Spinal cord (tissue), 9 donors: ENCODE measurements at regions not wholly inside any gene's neighbourhood (a gene's known extent, or its start where the extent isn't known, plus 50 kb on each side); places are given as distances from the start of the nearest gene placed in this dataset.

Experiments used
- DNase-seq, 6 donors: peaks; one replicate each; pipeline versions ENCODE4 v3.0.0 to v3.0.0-alpha.2; 2013 to 2015; ENCODE audit warnings: low spot score in 6 of 6, low read depth in 4 of 6
- H3K27ac ChIP-seq: one replicate; pipeline ENCODE4 v1.5.1; 2013; ENCODE audit warnings: low read depth, low read length, control low read depth
- H3K27me3 ChIP-seq: one replicate; pipeline ENCODE4 v1.6.1; 2013; ENCODE audit warnings: low read length; ENCODE audit not compliant: control insufficient read depth, insufficient read depth
- H3K36me3 ChIP-seq: one replicate; pipeline ENCODE4 v1.6.1; 2013; ENCODE audit warnings: low read length; ENCODE audit not compliant: control insufficient read depth, insufficient read depth
- H3K4me1 ChIP-seq: one replicate; pipeline ENCODE4 v1.6.1; 2013; ENCODE audit warnings: low read length; ENCODE audit not compliant: control insufficient read depth, insufficient read depth
- H3K4me3 ChIP-seq: one replicate; pipeline ENCODE4 v1.5.1; 2013; ENCODE audit warnings: low read depth, low read length, control low read depth
- H3K9me3 ChIP-seq: one replicate; pipeline ENCODE4 v1.6.1; 2013; ENCODE audit warnings: low read length; ENCODE audit not compliant: control insufficient read depth, insufficient read depth
- WGBS: methylation state at CpG from one replicate; pipeline ENCODE4 v1.1.5; 2013; ENCODE audit warnings: missing lambda C conversion rate; ENCODE audit not compliant: insufficient coverage; 5-methylcytosine and 5-hydroxymethylcytosine counted together
- donor health status: healthy.

DNA sequence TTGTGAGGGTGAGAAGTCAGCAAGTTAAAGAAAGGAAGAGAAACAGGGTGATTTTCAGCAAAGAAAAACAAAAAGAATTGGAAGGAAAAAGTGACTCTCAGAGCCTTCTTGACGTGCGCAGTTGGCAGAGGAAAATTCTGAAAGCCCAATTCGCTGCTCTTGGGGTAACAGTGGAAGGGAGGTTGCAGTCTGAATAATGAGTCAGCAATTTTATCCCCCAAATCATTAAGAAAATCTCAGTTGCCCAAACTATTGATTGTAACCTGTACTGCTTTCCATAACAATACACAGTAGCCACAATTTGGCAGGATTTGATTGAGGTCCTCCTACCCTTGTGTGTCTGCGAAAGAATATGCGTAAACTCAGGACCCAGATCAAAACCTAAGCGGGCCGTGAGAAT lies 309.1 kb downstream of the EMP1 start:
- Histone ChIP-seq H3K36me3 (no peaks in the 10 kb centered on the region), H3K27ac (no peak overlapping the region), H3K9me3 (no peaks in the 10 kb centered on the region), H3K4me3 (no peak overlapping the region), H3K4me1 (no peaks in the 10 kb centered on the region), H3K27me3 (no peaks in the 10 kb centered on the region)
- 75% methylated on average over 4 of the region's 7 CpGs for WGBS
- no peak for DNase-seq

DNA sequence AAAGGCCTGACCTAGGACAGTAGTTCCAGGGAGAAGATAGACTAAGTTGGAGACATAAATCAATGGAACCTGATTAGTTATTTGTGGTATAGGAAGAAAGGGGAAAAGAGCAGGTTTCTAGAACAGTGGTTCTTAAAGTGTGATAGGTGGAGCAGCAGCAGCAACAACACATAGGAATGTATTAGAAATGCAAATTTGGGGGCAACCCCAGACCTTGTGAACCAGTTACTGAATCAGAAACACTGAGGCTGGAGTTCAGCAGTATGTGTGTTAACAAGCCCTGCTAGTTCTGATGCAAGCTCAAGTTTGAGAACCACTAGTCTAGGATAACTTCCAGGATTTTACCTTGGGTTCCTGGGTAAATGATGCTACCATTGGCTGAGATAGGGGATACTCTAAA lies 308.7 kb downstream of the EMP1 start:
- no peak for DNase-seq
- Histone ChIP-seq H3K4me3 (no peak overlapping the region), H3K27ac (no peak overlapping the region), H3K27me3 (no peaks in the 10 kb centered on the region), H3K4me1 (no peaks in the 10 kb centered on the region), H3K36me3 (no peaks in the 10 kb centered on the region), H3K9me3 (no peaks in the 10 kb centered on the region)

DNA sequence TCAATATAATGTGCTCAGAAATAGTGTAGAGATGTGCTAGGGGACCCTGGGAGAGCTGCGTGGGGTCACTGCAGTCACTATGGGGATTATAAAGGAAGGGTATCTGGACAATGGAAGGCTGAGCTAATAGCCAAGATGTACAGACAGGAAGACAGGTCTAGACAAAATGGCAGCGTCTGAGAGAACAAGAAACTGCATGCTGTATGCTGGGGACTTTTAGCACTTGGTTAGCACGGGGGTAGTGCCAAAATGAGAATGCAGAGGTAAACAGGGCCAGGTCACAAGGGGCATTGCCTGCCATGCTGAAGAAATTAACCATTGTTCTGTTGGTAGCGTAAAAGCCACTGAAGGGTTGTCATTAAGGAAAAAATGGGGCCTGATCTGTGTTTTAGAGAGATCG lies 308.2 kb downstream of the EMP1 start:
- Histone ChIP-seq H3K4me3 (no peak overlapping the region), H3K36me3 (no peaks in the 10 kb centered on the region), H3K27me3 (no peaks in the 10 kb centered on the region), H3K4me1 (no peaks in the 10 kb centered on the region), H3K27ac (no peak overlapping the region), H3K9me3 (no peaks in the 10 kb centered on the region)
- 36% methylated on average over 3 of the region's 5 CpGs for WGBS
- no peak for DNase-seq

DNA sequence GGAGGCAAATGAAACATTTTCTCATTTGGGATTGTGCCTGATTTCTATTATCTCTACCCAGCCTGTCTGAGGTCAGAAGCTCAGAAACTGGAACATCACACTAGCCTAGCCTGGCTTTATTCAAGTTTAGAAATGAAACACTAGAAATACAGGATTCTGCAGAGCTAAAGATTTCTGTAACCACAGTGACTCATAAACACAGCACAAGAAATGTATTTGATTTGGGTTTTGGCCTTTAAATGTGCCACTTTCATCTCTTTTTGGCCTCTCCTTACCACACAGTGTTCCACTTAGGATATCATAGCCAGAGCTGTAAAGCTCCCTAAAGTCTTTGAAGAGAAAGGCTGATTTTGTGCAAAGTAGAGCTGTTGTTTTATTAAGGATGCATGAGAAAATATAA lies 307.5 kb downstream of the EMP1 start:
- Histone ChIP-seq H3K4me1 (no peaks in the 10 kb centered on the region), H3K36me3 (no peaks in the 10 kb centered on the region), H3K27me3 (no peaks in the 10 kb centered on the region), H3K4me3 (no peak overlapping the region), H3K9me3 (no peaks in the 10 kb centered on the region), H3K27ac (no peak overlapping the region)
- peak in 2 of 6 donors; percentile 20 to 27 for DNase-seq

DNA sequence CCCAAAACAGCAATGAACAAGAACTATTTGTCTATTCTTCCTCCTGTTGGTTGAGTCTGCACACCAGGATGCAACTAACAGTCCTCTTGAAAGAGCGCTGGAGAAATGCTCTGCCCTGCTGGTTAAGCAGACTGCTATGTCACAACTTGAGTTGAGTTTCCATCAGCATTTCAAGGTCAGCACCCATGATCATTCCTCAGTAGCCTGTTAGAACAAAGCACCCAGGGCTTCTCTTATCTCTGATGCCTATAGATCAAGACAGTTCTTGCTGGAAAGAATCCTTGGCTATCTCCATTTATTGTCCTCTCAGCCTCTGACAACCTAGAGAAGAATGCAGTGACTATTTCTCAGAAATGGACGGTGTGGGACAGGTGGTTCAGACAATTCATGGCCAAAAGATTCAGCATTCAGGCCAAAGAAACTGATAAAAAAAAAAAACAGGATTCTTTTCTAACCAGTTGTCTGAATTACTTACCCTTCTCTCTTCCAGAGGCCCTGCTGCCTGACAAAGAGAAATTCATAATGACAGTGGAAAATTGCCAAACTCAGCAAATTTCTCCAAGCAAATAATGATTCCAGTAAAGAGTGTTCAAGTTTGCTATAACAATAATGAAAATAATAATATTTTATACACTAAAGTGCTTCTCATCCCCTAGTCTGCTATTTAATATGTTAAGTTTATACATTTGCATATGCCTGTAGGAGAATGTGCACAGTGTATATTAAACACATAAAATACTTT lies 306.7 kb downstream of the EMP1 start:
- Histone ChIP-seq H3K4me3 (no peak overlapping the region), H3K36me3 (no peaks in the 10 kb centered on the region), H3K27me3 (no peaks in the 10 kb centered on the region), H3K9me3 (no peaks in the 10 kb centered on the region), H3K4me1 (no peaks in the 10 kb centered on the region), H3K27ac (no peak overlapping the region)
- 91% methylated on average over 1 of the region's 2 CpGs for WGBS
- DNase-seq = peak in 1 of 6 donors; percentile 75

DNA sequence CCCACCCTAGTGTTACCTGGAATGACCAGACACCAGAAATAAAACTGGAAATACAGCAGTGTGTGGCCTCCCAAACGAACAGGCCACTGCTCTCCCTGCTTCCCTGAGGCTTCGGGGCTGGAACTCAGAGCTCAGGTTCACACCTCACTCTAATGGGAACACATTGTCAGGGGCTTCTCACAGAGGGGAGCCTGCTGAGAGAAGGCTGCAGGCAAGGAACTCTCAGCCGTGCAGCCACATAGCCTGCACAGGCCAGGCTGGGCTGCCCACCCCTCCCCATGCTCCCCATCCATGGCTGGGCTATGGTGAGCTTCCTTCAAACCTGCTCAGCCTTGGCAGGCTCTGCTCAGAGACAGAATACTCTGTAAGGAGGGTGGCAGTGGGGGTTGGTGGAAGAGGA lies 302.5 kb downstream of the EMP1 start:
- Histone ChIP-seq H3K9me3 (no peaks in the 10 kb centered on the region), H3K4me1 (no peaks in the 10 kb centered on the region), H3K4me3 (no peak overlapping the region), H3K27ac (no peak overlapping the region), H3K27me3 (no peaks in the 10 kb centered on the region), H3K36me3 (no peaks in the 10 kb centered on the region)
- DNase-seq = no peak
- WGBS = 61% methylated on average over 2 of the region's 3 CpGs

DNA sequence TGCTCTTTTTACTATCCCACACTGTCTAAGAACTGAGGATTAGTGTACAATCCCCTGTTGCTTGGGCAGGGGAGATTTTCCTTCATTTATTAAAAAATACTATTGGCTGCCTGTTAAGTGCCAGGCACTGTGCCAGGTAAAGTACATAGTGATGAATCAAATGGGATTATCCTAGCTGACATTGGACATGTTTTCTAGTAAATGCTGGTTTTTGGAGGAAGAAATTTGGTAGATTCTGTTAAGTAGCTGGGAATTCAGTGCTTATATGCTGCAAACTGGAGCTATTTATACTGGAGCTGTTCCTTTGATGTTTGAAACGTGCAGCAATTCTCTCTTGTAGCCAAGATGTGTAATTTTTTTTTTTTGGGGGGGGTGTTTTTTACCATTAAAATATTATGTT lies 299.6 kb downstream of the EMP1 start:
- H3K4me1 ChIP-seq = no peaks in the 10 kb centered on the region

DNA sequence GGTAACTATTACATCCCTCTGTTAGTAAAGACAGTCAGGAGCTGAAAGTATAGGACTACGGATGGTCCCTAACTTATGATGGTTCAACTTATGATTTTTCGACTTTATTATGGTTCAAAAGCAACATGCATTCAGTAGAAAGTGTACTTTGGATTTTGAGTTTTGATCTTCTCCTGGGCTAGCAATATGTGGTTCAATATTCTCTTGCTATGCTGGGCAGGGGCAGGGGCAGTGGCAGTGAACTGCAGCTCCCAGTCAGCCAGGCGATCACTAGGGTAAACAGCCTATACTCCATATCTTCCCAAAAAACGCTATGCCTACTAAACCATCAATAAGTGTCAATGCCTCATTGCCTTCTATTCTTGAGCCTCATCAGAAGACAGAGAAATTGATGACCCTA lies 292.7 kb downstream of the EMP1 start:
- 97% methylated on average over 3 of the region's 4 CpGs for WGBS
- no peak overlapping the region for H3K4me3 ChIP-seq
- no peaks in the 10 kb centered on the region for H3K27me3 ChIP-seq
- H3K9me3 ChIP-seq = no peaks in the 10 kb centered on the region
- no peaks in the 10 kb centered on the region for H3K36me3 ChIP-seq
- H3K27ac ChIP-seq = no peak overlapping the region
- no peak for DNase-seq
- no peaks in the 10 kb centered on the region for H3K4me1 ChIP-seq

More for the DNA sequence above, 299.6 kb downstream of the EMP1 start:
- no peak for DNase-seq
- Histone ChIP-seq H3K9me3 (no peaks in the 10 kb centered on the region), H3K27me3 (no peaks in the 10 kb centered on the region), H3K27ac (no peak overlapping the region), H3K4me3 (no peak overlapping the region), H3K36me3 (no peaks in the 10 kb centered on the region)
- WGBS = no CpG with 5 or more reads among the region's 1 CpG

DNA sequence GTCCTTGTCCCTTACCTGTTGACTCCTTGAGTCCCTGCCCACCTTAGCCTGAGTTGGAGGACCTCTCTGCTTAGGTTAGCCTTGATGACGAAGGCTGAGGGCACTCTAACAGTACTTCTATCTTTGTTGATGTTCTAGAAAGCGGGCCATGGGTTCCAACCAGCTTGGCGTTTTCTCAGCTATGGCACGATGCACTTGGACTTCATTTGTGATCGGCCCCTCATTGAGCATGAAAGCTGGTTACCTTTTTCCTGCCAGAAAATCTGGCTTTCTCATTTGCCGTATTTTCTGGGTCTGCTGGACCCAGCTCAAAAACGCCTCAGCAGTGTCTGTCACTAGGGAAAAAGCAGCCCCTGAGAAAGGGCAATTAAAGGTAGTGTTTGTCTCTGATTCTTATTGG lies 290.8 kb downstream of the EMP1 start:
- Histone ChIP-seq H3K27me3 (no peaks in the 10 kb centered on the region), H3K27ac (no peak overlapping the region), H3K4me3 (no peak overlapping the region), H3K4me1 (no peaks in the 10 kb centered on the region), H3K9me3 (no peaks in the 10 kb centered on the region), H3K36me3 (no peaks in the 10 kb centered on the region)
- DNase-seq = peak in 1 of 6 donors; percentile 10
- WGBS = 82% methylated on average over 7 of the region's 7 CpGs

DNA sequence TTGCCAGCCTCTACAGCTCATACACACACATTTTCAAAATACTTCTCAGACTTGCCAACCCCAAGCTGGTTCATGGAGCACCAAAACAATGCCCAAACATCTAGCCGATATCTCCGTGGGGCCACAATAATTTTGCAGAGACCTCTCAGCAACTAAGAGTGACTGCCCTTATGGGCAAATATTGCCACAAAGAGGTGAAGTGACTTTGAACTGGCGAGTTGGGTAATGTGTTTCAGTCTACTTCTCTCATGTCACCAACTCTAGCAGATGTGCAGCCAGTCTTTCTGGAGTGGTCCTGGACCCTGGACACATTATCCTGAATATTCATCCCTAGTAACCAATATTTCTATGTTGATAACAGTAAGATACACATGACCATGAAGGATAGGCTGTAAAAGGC lies 290.3 kb downstream of the EMP1 start:
- Histone ChIP-seq H3K36me3 (no peaks in the 10 kb centered on the region), H3K4me1 (no peaks in the 10 kb centered on the region), H3K9me3 (no peaks in the 10 kb centered on the region), H3K27me3 (no peaks in the 10 kb centered on the region), H3K4me3 (no peak overlapping the region), H3K27ac (no peak overlapping the region)
- no peak for DNase-seq
- 100% methylated on average over 2 of the region's 3 CpGs for WGBS
